Testis (tissue), 2 donors: ENCODE measurements at regions not wholly inside any gene's neighbourhood (a gene's known extent, or its start where the extent isn't known, plus 50 kb on each side); places are given as distances from the start of the nearest gene placed in this dataset.
"Not testable (repeated sequence)": the region's sequence is repeated elsewhere in the genome, so short reads cannot be mapped to it uniquely, and the experiment has no call there.

Source experiments
- POLR2A ChIP-seq: fragments of 450-650 bp; IDR thresholded peaks from one replicate; pipeline ENCODE4 v1.6.1; 2017; ENCODE audit warnings: antibody characterized with exemption, mild to moderate bottlenecking, moderate library complexity
- TF ChIP-seq, protein P1 (sequence below), 3 experiments: fragments of 450-650 bp in 2 of 3; fragments of 200-600 bp in 1 of 3; sonication (generic) in 1 of 3; IDR thresholded peaks; one replicate each; pipeline ENCODE4 v1.5.1; 2016 to 2019; ENCODE audit warnings: antibody characterized with exemption in 3 of 3, mild to moderate bottlenecking in 2 of 3, moderate library complexity in 1 of 3

DNA sequence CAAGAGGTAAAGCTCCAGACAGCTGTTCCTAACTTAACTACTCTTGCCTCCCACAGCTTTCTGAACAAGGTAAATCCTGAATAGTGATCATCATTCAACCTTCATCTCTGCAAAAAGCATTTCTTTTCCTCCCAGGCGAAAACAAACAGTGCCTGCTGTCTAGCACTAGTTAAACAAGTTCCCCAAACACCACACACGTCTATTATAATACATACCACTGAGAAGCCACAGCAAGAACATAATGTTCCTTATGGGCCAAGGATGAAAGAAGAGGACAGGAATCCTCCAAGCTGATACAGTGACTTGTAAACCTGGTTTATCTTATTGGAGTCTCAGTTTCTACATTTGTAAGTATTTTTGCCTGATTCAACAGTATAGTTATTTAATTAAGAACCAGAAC, 56.1 kb upstream of the PDPR start:
- TF ChIP-seq POLR2A, result not testable (repeated sequence)
- TF ChIP-seq, protein P1, sequence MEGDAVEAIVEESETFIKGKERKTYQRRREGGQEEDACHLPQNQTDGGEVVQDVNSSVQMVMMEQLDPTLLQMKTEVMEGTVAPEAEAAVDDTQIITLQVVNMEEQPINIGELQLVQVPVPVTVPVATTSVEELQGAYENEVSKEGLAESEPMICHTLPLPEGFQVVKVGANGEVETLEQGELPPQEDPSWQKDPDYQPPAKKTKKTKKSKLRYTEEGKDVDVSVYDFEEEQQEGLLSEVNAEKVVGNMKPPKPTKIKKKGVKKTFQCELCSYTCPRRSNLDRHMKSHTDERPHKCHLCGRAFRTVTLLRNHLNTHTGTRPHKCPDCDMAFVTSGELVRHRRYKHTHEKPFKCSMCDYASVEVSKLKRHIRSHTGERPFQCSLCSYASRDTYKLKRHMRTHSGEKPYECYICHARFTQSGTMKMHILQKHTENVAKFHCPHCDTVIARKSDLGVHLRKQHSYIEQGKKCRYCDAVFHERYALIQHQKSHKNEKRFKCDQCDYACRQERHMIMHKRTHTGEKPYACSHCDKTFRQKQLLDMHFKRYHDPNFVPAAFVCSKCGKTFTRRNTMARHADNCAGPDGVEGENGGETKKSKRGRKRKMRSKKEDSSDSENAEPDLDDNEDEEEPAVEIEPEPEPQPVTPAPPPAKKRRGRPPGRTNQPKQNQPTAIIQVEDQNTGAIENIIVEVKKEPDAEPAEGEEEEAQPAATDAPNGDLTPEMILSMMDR (IDR thresholded peaks at IDR 0.05), result not testable (repeated sequence)
